Ammon's horn (tissue), 1 donor: ENCODE measurements at regions not wholly inside any gene's neighbourhood (a gene's known extent, or its start where the extent isn't known, plus 50 kb on each side); places are given as distances from the start of the nearest gene placed in this dataset.
"Not testable (repeated sequence)": the region's sequence is repeated elsewhere in the genome, so short reads cannot be mapped to it uniquely, and the experiment has no call there.

Source experiments
- DNase-seq: peaks from one replicate; pipeline ENCODE4 v3.0.0-alpha.2; 2016; ENCODE audit warnings: low spot score

DNA sequence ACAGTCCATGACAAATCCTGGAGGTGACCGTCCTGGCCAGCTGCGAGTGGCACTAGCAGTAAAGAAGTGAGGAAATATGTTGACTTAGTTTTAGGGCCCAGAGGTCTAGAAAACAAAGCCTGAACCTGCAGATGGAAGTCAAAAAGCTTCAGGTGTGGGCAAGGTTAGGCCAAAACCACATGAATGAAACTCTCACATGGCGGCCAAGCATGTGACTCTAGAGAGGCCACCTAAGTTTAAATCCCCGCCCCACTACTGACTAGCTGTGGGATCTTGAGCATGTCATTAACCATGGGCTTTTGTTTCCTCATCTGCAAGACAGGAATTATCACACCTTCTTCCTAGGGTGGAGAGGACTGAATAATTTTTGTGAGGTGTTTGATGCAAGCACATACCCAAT, 148.2 kb upstream of the DAB1 start:
- DNase-seq, result no peak

DNA sequence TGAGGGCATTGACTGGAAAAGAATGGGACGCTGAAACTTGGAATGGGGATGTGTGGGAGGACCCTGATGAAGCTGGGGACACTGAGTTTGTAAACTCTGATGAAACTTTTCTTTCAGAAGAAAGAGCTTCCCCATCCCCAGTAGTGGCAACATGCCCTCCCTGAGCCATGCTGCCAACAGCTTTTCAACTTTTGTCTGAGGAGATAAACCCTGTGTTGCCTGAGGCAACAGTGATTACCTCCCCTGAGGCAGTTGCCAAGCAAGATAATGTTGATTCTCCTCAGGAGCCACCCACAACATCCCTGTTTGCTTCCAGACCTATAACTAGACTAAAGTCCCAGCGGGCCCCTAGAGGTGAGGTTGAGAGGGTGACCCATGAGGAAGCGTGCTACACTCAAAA, 134.2 kb upstream of the DAB1 start:
- DNase-seq, result not testable (repeated sequence)

DNA sequence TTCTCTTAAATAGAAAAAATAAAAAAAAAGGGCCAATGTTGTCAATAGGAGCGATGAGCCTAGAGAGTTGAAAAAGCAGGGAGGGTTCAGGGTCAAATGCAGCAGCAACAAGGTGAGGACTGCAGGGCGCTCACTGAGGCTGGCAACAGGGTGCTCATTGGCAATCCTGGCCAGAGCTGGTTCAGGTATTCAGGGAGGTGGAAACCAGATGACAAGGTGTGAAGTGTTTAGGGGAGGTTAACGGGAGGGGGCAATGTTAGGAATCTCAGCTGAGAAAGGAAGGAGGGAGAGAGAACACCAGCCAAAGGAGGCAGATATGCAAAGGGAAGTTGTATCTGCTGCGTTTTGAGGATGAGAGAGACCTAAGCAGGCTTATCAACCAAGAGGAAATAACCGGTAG, 129.8 kb upstream of the DAB1 start:
- DNase-seq, result no peak

DNA sequence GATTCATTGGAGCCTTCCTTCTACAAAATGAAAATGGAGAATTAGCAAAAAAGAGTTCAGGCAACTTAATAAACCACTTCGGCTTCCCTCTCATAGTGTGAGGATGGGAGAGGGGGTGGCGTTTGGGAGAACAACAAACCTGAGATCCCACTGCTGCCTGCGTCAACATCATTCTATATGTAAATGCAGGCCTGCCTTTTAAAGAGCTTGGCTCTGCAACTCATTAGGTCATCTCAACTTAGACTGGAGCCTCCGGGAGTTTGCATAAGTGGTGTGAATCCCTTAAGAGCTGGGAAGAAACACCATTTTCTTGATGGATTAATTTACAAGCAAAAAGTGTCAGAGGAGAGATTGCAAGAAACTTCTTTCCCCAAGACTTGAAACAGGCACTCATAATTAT, 127.6 kb upstream of the DAB1 start:
- DNase-seq, result no peak

DNA sequence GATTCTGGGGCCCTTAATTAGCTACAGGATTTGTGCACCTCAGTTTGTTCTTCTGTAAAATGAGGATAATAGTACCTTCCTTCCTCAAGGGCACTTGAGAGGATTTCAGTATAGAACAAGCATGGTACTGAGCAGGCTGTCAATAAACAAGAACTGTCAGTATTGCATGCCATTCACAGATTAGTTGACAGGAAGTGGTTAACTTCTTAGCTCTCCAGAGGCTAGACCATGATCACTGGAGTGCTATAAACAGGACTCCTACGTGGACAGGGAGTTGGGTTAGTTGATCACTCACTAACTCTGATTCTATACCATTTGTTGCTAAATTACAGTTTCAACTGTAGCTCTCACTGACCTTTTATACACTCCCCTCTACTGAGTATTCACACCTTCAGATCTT, 126.2 kb upstream of the DAB1 start:
- DNase-seq, result no peak

DNA sequence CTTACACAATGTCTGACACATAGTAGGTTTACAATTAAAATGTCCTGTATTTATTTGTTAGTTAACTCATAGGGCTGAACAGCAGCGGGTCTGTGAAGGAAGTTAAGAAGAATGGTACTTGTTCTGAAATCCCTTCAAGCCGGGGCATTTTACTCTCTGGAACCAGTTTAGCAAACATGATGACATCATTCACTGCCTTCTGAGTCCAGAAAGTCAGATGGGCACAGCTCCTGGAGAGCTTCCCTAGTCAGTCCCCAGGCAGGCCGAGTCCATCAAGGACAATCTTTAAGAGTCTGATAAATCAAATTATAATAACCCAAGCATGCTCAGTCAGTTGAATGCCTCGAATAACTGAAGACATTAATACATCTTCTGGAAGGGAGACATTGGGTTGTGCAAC, 125.4 kb upstream of the DAB1 start:
- no peak for DNase-seq

DNA sequence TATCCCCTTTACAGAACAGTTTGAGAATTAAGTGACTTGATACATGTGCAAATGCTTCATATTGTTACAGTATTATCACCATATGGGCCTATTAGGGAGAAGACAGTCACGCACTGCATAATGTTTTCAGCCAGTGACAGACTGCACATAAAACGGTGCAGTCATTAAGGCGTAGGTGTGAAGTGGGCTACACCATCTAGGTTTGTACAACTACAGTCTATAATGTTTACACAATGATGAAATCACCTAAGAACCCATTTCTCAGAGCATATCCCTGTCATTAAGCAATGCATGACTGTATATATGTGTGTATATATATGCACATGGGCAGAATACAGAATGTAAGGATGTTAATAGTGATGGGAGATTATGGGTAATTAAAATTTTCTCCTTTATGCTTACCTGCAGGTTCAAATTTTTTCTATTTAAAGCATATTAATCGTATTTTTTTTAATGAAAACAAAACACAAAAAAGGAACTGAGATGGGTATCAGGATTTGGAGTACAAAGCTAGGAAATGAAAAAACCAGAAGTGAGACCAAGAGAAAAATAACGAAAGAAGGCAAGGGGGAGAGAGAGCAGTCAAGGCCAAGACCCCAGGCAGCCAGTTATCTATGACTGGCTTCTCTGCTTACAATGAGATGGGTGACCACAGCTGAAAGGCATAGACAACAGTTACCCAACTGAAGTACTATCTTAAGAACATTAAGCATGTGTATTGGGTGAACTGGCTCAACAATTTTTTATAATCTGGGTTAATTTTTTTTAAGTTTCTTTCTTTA, 122.9 kb upstream of the DAB1 start:
- DNase-seq, result peak; percentile 8

DNA sequence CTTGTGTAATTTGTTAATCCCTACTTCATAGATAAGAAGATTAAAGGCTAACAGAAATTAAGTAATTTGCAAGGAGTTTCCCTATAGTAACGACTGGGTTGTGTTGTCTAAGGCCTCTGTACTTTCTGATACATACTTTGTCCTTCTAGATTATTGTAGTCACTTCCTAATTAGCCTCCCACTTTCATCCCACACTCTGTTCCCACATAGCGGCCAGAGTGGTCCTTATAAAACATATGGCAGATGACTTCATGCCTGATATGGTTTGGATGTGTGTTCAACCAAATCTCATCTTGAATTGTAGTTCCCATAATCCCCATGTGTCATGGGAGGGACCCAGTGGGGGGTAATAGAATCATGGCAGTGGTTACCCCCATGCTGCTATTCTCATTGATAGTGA, 120.5 kb upstream of the DAB1 start:
- DNase-seq, result no peak

DNA sequence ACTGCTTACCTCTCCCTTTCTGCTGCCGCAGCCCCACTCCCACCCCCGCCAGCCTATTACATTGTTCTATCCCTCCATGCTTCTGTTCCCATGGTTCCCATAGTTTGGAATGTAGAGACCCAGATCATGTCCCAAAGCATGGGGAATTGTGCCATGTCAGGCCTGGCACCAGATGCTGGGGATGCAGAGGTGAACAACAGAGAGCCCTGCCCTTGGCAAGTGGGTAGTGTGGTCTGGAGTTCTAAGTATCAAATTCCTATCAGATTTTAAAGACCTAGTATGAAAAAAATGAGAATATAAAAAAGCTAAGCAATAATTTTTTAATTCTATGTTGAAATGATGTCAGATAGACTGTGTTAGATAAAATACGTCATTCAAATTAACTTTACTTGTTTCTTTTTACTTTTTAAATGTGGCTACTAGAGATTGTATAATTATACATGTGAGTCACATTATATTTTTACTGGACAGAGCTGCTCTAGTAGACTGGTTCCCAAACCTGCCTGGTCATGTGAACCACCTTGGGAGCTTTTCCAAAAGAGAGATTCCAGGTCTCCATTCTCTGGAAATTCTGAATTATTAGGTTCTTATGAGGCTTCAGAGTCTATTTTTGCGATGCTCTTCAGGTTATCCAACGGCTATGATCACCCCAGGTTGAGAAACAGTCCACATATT, 113.0 kb upstream of the DAB1 start:
- no peak for DNase-seq

DNA sequence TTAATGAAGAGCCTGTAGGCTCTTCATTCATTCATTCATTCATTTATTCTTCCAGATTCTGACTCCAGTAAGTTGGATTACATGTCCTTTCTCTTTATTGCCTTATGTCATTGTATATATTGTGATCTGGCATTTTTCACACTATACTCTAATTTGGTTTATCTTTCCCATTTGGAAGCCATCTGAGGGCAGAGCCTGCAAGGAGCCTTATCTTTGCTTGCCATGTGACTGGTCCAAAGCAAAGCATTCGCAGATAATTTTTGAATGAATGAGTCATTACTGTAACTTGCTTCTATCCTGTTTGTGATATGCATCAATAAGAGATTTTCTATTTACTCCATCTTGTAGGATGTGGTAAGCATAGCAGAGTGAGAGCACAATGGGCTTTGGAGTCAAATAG, 108.4 kb upstream of the DAB1 start:
- DNase-seq, result no peak

DNA sequence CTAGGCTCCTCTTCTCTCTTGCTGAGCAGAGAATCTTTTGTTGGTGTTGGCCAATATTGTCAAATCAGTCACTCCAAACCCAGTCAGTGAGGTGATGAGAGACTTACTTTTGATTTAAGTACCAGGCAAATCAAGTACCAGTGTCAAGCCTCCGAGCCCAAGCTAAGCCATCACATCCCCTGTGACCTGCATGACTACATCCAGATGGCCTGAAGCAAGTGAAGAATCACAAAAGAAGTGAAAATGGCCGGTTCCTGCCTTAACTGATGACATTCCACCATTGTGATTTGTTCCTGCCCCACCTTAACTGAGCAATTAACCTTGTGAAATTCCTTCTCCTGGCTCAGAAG, 107.0 kb upstream of the DAB1 start:
- DNase-seq, result not testable (repeated sequence)

DNA sequence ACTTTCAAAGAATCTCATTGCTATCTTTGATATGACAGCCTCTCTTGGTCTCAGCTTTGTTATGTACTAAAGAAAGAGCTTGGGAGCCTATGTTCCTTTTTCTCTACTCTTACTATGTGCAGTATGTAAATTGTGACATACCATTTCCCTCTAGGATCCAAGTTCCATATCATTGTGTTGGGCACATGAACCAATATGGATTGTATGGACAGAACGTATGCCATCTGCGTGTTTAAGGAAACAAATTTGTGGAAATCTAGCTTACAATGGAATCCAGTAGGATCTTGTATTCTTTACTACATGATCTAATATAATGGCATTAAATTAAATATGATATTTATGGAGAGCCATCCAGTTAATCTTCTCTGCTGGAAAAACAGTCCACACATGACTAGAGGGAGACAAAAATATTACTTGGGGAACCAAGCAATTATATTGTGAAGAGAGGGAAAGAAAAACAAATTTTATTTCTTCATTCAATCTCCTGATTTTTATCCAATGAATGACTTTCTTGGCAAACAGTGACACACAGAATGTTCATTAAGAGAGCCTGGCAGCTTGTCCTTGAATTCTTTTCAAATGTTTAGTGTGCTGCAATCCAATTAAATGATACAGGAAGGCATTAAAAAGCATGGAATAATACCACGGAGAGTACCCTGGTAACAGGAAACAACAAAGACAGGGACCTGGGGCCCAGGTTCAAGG, 106.5 kb upstream of the DAB1 start:
- peak; percentile 35 for DNase-seq

DNA sequence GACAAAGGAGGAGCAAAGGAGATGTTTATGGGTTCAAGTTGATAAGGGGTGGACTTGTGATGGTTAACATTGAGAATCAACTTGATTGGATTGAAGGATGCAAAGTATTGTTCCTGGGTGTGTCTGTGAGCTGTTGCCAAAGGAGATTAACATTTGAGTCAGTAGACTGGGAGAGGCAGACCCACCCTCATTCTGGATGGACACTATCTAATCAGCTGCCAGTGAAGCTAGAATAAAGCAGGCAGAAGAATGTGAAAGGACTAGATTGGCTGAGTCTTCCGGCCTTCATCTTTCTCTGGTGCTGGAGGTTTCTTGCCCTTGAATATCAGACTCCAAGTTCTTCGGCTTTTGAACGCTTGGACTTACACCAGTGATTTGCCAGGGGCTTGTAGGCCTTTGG, 98.7 kb upstream of the DAB1 start:
- DNase-seq, result no peak

DNA sequence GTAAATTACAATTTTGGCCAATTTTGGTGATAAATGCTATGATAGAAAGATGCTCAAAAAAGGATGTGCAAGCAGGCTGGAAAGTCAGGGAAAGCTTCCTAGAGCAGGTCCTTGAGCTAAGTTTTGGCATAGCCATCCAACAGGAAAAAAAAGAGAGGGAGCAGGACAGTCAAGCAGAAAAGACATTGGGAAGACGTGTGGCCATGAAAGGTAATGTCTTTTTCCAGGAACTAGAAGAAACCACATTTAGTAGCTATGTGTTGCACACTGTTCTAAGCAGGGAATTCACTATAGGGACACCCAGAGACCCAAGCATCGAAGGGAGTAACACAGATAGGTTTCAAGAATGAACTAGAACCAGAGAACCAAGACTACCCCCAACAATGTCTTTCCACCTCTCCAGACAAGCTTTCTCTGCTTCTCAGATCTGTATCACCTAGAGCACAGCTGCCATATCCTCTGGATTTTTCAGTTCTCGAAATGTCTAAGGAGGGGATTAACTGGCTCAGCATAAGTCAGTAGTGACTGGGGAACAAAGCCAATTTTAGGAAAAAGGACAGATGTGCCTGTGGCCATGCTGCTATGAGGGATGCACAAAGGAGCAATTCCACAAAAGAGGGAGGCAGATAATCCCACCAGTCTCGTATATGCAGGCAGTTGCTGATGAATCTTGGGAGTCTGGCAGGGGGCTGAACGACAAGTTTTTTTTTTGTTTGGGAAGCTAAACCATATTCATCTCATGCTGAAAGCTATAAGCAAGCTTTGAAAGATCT, 97.1 kb upstream of the DAB1 start:
- no peak for DNase-seq

DNA sequence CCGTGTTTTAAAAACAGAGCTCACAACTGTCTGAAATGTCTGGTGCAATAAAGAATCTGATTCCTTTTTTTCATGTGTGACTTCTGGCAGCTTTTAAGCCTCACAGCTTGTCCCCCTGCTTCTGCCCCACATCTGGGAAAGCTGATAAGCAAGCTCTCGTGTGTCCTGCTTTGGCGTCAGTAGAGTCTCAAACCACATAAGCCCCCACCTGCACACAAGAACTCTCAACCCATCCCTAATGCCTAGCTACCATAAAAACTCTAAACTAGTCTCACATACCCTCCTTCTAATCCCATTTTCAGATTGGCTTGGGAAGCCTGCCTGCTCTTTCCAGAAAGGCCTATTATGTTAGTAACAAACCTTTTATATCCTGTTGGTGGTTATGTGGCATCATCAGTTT, 94.6 kb upstream of the DAB1 start:
- DNase-seq, result no peak

DNA sequence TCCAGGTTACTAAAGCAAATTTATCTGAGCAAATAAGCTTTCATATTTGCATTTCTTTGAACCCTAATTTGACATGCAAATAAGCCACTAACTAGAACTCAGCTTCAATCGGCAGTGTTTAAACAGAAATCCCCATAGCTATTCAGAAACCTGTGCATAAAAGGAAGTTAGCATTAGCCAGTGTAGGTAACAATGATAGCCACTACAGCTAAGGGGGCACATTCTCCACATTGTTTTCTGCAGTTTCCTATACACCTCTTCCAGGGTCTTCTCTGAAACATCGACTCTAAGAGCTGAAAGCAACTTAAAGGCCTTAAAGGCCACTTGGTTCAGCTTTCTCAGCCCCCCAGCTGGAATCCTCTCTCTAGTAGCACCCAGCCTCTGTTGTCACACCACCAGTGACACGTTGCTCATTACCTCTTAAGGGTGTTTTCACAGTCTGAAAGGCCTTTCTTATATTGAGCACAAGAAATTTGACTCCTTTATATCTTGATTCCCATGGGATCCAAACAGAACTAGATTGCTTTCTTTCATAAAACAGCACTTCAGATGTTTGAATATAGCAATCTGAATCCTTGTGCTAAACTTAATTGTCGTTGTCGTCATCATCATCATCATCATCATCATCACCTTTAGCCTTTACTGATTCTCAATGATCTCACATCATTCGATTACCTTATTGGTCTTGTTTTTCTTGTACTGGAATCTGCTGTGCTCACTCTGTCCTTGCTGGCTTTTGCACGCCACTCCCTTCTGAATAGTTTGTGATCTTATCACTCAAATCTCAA, 93.9 kb upstream of the DAB1 start:
- no peak for DNase-seq

DNA sequence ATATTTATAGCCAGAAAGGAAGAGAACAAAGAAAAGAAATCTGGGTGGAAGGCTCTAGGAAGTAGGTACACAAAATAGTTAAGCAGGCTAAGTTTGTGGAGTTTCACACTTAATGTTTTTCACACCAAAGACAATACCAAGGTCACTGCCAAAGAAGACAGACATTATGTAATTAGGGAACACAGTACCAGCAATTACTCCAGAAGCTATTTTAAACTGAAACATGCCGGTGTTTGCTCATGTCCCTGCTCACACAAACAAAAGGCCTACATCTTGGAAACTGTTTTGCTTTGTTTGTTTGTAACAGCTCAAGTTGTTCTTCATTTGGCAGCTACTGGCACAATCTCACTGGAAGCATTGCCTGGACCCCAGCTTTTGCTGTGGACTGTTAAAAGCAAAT, 88.5 kb upstream of the DAB1 start:
- DNase-seq, result no peak

DNA sequence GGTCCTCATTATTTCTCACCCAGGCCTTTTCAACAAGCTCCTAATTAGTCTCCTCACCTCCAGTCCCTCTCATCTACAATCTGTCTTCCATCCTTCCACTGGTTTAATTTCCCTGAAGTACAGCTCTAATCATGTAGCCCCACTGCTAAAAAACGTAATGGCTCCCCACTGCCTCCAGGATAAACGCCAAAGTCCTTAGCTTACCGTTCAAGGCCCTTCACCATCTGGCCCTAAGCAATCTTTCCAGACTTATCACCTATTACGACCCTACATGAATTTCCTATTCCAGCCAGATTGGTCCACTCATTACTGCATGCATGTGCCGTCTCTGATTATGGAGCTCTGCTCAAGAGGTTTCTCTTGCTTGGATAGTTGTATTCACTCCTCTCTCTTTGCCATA, 83.1 kb upstream of the DAB1 start:
- no peak for DNase-seq

DNA sequence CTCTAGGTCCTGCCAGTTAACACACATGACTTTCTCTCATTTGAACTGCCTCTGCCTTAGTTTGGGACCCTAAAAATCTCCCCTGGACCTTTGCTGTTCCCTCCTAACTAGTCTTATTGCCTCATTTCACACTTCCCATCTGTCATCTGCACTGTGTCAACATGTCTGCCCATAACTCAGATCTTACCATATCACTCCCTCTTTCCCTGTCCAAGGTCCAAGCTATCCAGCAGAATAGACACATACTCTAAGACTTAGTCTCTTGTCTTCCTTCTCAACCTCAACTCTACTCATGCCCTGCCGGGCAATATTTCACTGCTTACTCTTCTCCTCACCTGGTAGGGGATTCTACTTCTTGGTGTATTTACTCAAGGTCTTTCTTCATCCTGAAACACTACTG, 79.5 kb upstream of the DAB1 start:
- DNase-seq, result no peak

DNA sequence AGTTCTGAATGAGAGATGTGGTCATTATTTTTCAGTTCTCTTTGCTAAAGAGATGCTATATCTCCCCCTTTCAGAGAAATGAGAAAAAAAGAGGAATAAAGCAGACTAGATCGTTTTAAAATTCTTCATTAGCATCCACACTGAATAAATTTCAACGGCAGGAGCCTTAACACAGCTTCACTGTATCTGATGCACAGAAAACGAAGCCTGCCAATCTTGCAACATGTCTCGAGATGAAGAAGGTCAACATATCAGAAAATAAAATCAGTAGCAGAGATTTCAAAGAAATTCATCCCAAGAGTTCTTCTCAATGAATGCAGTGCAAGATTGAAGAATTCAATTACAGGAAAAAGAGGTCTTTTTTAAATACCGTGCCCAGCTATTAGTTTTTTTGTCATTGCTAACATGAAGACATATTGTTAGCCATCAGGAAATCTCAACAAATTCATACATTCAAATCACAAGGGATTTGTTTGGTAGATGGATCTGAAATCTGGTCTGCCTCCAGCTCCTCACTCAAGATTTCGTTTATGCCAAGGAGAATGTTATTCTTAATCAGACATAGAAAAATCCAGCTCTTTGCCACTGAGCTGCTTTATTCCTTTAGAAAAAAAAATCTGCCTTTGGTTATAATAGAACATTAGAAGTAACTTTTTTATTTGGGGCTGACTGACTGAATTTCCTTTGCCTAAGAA, 76.4 kb upstream of the DAB1 start:
- DNase-seq, result no peak

DNA sequence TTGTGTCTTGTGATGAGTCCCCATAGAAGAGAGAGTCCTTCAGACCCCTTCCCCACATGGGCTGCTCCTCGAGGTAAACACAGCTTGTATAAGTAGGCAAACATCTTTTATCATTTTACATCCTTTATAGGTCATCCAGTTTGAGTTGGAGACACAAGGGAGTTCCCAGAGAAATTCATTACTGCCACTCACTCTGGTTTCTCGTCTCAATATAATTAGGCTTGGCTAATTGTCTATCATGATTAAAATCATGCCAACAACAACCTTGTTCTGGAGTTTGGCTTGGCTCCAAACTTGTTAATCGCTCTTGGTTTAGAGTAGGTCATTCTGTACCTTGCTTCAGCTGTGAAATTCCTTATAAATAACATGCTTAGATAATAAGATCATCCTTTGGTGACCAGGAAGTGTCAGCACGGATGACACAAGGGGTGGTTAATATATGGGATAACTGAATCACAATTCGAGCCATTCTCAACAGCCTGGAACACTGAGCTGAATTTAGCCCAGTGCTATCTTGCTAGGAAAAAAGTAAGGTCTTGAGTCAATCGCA, 70.7 kb upstream of the DAB1 start:
- no peak for DNase-seq
